ENCODE measurements at regions not wholly inside any gene's neighbourhood (a gene's known extent, or its start where the extent isn't known, plus 50 kb on each side); places are given as distances from the start of the nearest gene placed in this dataset.

- no peak overlapping the region for H3K9ac ChIP-seq (ENCODE audit: extremely low read depth, low read length, poor library complexity, severe bottlenecking)
- H3K4me1 Mint-ChIP-seq: peaks cover 34% of the 10 kb centered on the region
- H3K27ac ChIP-seq (ENCODE audit: low read depth, low read length): no peak overlapping the region
- peaks cover 2% of the 10 kb centered on the region for H3K4me1 ChIP-seq (ENCODE audit: control insufficient read depth, insufficient read depth, low read length)
- WGBS, 2 experiments (ENCODE audit: insufficient coverage in 1 of 2, insufficient read length in 1 of 2): 83 to 87% methylated on average over 1 to 6 of the region's 6 CpGs
- peaks cover 1% of the 10 kb centered on the region for H3K36me3 Mint-ChIP-seq (ENCODE audit: low read depth)
- no peaks in the 10 kb centered on the region for H3K27me3 Mint-ChIP-seq (ENCODE audit: insufficient read depth)
- no peaks in the 10 kb centered on the region for H3K9me3 ChIP-seq (ENCODE audit: control insufficient read depth, low read length)
- no peaks in the 10 kb centered on the region for H3K27me3 ChIP-seq (ENCODE audit: control insufficient read depth, insufficient read depth, low read length, poor library complexity, severe bottlenecking)
- no peak for DNase-seq
- peaks cover 9% of the 10 kb centered on the region for H3K36me3 ChIP-seq (ENCODE audit: control insufficient read depth, insufficient read depth, low read length)
- H3K4me3 Mint-ChIP-seq: no peak overlapping the region
- TF ChIP-seq CTCF (conservative IDR thresholded peaks at IDR 0.05): no peak
- H3K9me3 Mint-ChIP-seq: no peaks in the 10 kb centered on the region
- H3K4me3 ChIP-seq (ENCODE audit: low read length): no peak overlapping the region
- H3K27ac Mint-ChIP-seq: no peak overlapping the region
Measured at GRCh38 chr15:62457100-62457499, 292.0 kb upstream of the C2CD4B start.

- no peak overlapping the region for H3K4me3 Mint-ChIP-seq
- no peaks in the 10 kb centered on the region for H3K27me3 ChIP-seq (ENCODE audit: control insufficient read depth, insufficient read depth, low read length, poor library complexity, severe bottlenecking)
- no peak overlapping the region for H3K27ac Mint-ChIP-seq
- peaks cover 13% of the 10 kb centered on the region for H3K36me3 ChIP-seq (ENCODE audit: control insufficient read depth, insufficient read depth, low read length)
- no peak overlapping the region for H3K9ac ChIP-seq (ENCODE audit: extremely low read depth, low read length, poor library complexity, severe bottlenecking)
- peaks cover 4% of the 10 kb centered on the region for H3K9me3 Mint-ChIP-seq
- TF ChIP-seq CTCF (conservative IDR thresholded peaks at IDR 0.05): no peak
- H3K36me3 Mint-ChIP-seq (ENCODE audit: low read depth): peaks cover 8% of the 10 kb centered on the region
- no peak for DNase-seq
- peaks cover 4% of the 10 kb centered on the region for H3K4me1 ChIP-seq (ENCODE audit: control insufficient read depth, insufficient read depth, low read length)
- no peaks in the 10 kb centered on the region for H3K27me3 Mint-ChIP-seq (ENCODE audit: insufficient read depth)
- no peak overlapping the region for H3K27ac ChIP-seq (ENCODE audit: low read depth, low read length)
- H3K9me3 ChIP-seq (ENCODE audit: control insufficient read depth, low read length): no peaks in the 10 kb centered on the region
- WGBS, 2 experiments (ENCODE audit: insufficient coverage in 1 of 2, insufficient read length in 1 of 2): 85 to 94% methylated on average over 6 of the region's 6 CpGs
- peaks cover 23% of the 10 kb centered on the region for H3K4me1 Mint-ChIP-seq
- H3K4me3 ChIP-seq (ENCODE audit: low read length): no peak overlapping the region
Measured at GRCh38 chr15:62459875-62460274, 294.8 kb upstream of the C2CD4B start.

- peaks cover 29% of the 10 kb centered on the region for H3K4me1 Mint-ChIP-seq
- no peaks in the 10 kb centered on the region for H3K9me3 ChIP-seq (ENCODE audit: control insufficient read depth, low read length)
- H3K36me3 ChIP-seq (ENCODE audit: control insufficient read depth, insufficient read depth, low read length): peaks cover 4% of the 10 kb centered on the region
- no peak overlapping the region for H3K27ac Mint-ChIP-seq
- H3K36me3 Mint-ChIP-seq (ENCODE audit: low read depth): peaks cover 8% of the 10 kb centered on the region
- H3K4me1 ChIP-seq (ENCODE audit: control insufficient read depth, insufficient read depth, low read length): peaks cover 11% of the 10 kb centered on the region
- no peak overlapping the region for H3K4me3 Mint-ChIP-seq
- TF ChIP-seq CTCF (conservative IDR thresholded peaks at IDR 0.05): no peak
- WGBS, 2 experiments (ENCODE audit: insufficient coverage in 1 of 2, insufficient read length in 1 of 2): 90% methylated on average over 1 of the region's 1 CpG; no CpG with 5 or more reads in 1 of the 2 experiments
- no peaks in the 10 kb centered on the region for H3K27me3 ChIP-seq (ENCODE audit: control insufficient read depth, insufficient read depth, low read length, poor library complexity, severe bottlenecking)
- H3K9me3 Mint-ChIP-seq: peaks cover 4% of the 10 kb centered on the region
- no peak for DNase-seq
- H3K27me3 Mint-ChIP-seq (ENCODE audit: insufficient read depth): no peaks in the 10 kb centered on the region
- no peak overlapping the region for H3K9ac ChIP-seq (ENCODE audit: extremely low read depth, low read length, poor library complexity, severe bottlenecking)
- no peak overlapping the region for H3K4me3 ChIP-seq (ENCODE audit: low read length)
- no peak overlapping the region for H3K27ac ChIP-seq (ENCODE audit: low read depth, low read length)
Measured at GRCh38 chr15:62462268-62462667, 297.2 kb upstream of the C2CD4B start.

Data from endodermal cell (in vitro differentiated cells).